Ovary (tissue), 7 donors: ENCODE measurements at regions not wholly inside any gene's neighbourhood (a gene's known extent, or its start where the extent isn't known, plus 50 kb on each side); places are given as distances from the start of the nearest gene placed in this dataset.

Source experiments
- DNase-seq, 5 donors: peaks; one replicate each; pipeline ENCODE4 v3.0.0-alpha.2; 2019 to 2020
- H3K27ac ChIP-seq, 2 donors: fragments of 200-600 bp; one replicate each; pipeline versions ENCODE4 v1.5.1 to v1.8.0; 2019 to 2022
- H3K27me3 ChIP-seq: fragments of 200-600 bp; one replicate; pipeline ENCODE4 v1.8.0; 2022
- H3K36me3 ChIP-seq: fragments of 200-600 bp; sonication (generic); one replicate; pipeline ENCODE4 v1.5.1; 2019
- H3K4me1 ChIP-seq: one replicate; pipeline ENCODE4 v1.8.1; 2013; ENCODE audit warnings: mild to moderate bottlenecking, moderate library complexity; ENCODE audit not compliant: insufficient read depth
- H3K4me3 ChIP-seq: fragments of 200-600 bp; sonication (generic); one replicate; pipeline ENCODE4 v1.5.1; 2017
- H3K9me3 ChIP-seq, 2 donors: fragments of 200-600 bp in 1 of 2; sonication (generic) in 1 of 2; one replicate each; pipeline versions ENCODE4 v1.5.1 to v1.8.1; 2013 to 2019; ENCODE audit warnings: mild to moderate bottlenecking in 1 of 2, moderate library complexity in 1 of 2
- CTCF ChIP-seq, 3 donors: fragments of 450-650 bp in 2 of 3; fragments of 200-600 bp in 1 of 3; IDR thresholded peaks; one replicate each; pipeline versions ENCODE4 v1.5.1 to v1.8.0; 2016 to 2022; ENCODE audit warnings: antibody characterized with exemption in 3 of 3, mild to moderate bottlenecking in 1 of 3
- EP300 ChIP-seq: sonication (generic); formaldehyde crosslinking; IDR thresholded peaks from one replicate; pipeline ENCODE4 v1.6.1; 2017; ENCODE audit warnings: antibody characterized with exemption
- POLR2A ChIP-seq: fragments of 450-650 bp; IDR thresholded peaks from one replicate; pipeline ENCODE4 v1.6.1; 2017; ENCODE audit warnings: antibody characterized with exemption, mild to moderate bottlenecking, moderate library complexity
- WGBS, 3 donors: extraction: QIAGEN DNeasy Blood & Tissue Kit in 1 of 3; methylation state at CpG; one replicate each; pipeline versions ENCODE4 v1.1.5 to v1.1.7; 2013 to 2017; 5-methylcytosine and 5-hydroxymethylcytosine counted together
- intact Hi-C, 4 donors: fragments of 100-400 bp; cut with DNase I; formaldehyde crosslinking; loops; one replicate each; pipeline versions ENCODE4 v1.11.0 to v1.15.1; 2022 to 2023
- donor health status: DM: no; HTN: no; CAD: no; lungs with moderate emphysema.
- donor health status: DM: no; HTN: no; CAD: no.
- donor health status: Bipolar disorder and iron deficiency.
- donor health status: DM: no; HTN: no; CAD: no.
- donor health status: DM: yes; HTN: yes; CAD: no.

- intact Hi-C loops = no loop called here
- H3K36me3 ChIP-seq = no peaks in the 10 kb centered on the region
- H3K9me3 ChIP-seq = no peaks in the 10 kb centered on the region
- no peak overlapping the region for H3K27ac ChIP-seq
- no peak for DNase-seq
- no peak overlapping the region for H3K4me3 ChIP-seq
- TF ChIP-seq CTCF (IDR thresholded peaks at IDR 0.05) = no peak
- TF ChIP-seq POLR2A = no peak
- TF ChIP-seq EP300 = no peak
- no peaks in the 10 kb centered on the region for H3K4me1 ChIP-seq
- no peaks in the 10 kb centered on the region for H3K27me3 ChIP-seq
- 94% methylated on average over 1 of the region's 1 CpG for WGBS, 3 donors
Measured at GRCh38 chr1:80436851-80437250, 1363.9 kb upstream of the ADGRL2 start.

GRCh38 chr1:80427881-80428280 is 1372.9 kb upstream of the ADGRL2 start:
- H3K4me1 ChIP-seq = no peaks in the 10 kb centered on the region
- no peaks in the 10 kb centered on the region for H3K9me3 ChIP-seq
- WGBS, 3 donors = 67 to 90% (median 74%) methylated on average over 3 of the region's 3 CpGs
- H3K36me3 ChIP-seq = no peaks in the 10 kb centered on the region
- H3K27ac ChIP-seq = no peak overlapping the region
- no peak for DNase-seq
- no peaks in the 10 kb centered on the region for H3K27me3 ChIP-seq
- TF ChIP-seq POLR2A = no peak
- TF ChIP-seq CTCF (IDR thresholded peaks at IDR 0.05) = no peak
- no peak for TF ChIP-seq EP300
- intact Hi-C loops = no loop called here
- no peak overlapping the region for H3K4me3 ChIP-seq

GRCh38 chr1:80424249-80424648 is 1376.5 kb upstream of the ADGRL2 start:
- H3K9me3 ChIP-seq = no peaks in the 10 kb centered on the region
- no peak overlapping the region for H3K27ac ChIP-seq
- H3K36me3 ChIP-seq = no peaks in the 10 kb centered on the region
- 95 to 100% (median 99%) methylated on average over 1 of the region's 1 CpG for WGBS, 3 donors
- no peak for DNase-seq
- no peak overlapping the region for H3K4me3 ChIP-seq
- no peaks in the 10 kb centered on the region for H3K4me1 ChIP-seq
- H3K27me3 ChIP-seq = no peaks in the 10 kb centered on the region
- intact Hi-C loops = no loop called here
- TF ChIP-seq POLR2A (no peak), CTCF (IDR thresholded peaks at IDR 0.05) (no peak), EP300 (no peak)

GRCh38 chr1:80418134-80418533 is 1382.6 kb upstream of the ADGRL2 start:
- H3K27me3 ChIP-seq = no peaks in the 10 kb centered on the region
- WGBS, 3 donors = 92 to 96% (median 93%) methylated on average over 1 of the region's 1 CpG
- TF ChIP-seq POLR2A (no peak), EP300 (no peak), CTCF (IDR thresholded peaks at IDR 0.05) (no peak)
- no peak overlapping the region for H3K27ac ChIP-seq
- no peak overlapping the region for H3K4me3 ChIP-seq
- intact Hi-C loops = no loop called here
- no peaks in the 10 kb centered on the region for H3K36me3 ChIP-seq
- no peaks in the 10 kb centered on the region for H3K9me3 ChIP-seq
- no peaks in the 10 kb centered on the region for H3K4me1 ChIP-seq
- DNase-seq = no peak

- Histone ChIP-seq H3K27ac (no peak overlapping the region), H3K27me3 (no peaks in the 10 kb centered on the region), H3K4me1 (no peaks in the 10 kb centered on the region), H3K4me3 (no peak overlapping the region), H3K36me3 (no peaks in the 10 kb centered on the region), H3K9me3 (no peaks in the 10 kb centered on the region)
- intact Hi-C loops = no loop called here
- TF ChIP-seq POLR2A (no peak), CTCF (IDR thresholded peaks at IDR 0.05) (no peak)
- WGBS, 3 donors = 88 to 93% (median 90%) methylated on average over 1 of the region's 1 CpG
- no peak for DNase-seq
Measured at GRCh38 chr1:80417671-80418070, 1383.1 kb upstream of the ADGRL2 start.
